Fibroblast of lung (primary cell): ENCODE measurements at regions not wholly inside any gene's neighbourhood (a gene's known extent, or its start where the extent isn't known, plus 50 kb on each side); places are given as distances from the start of the nearest gene placed in this dataset.

Experiments used
- CTCF ChIP-seq, 2 donors: IDR thresholded peaks in 1 of 2; conservative IDR thresholded peaks in 1 of 2; 1 replicate in 1 of 2; 2 replicates in 1 of 2; pipeline ENCODE4 v1.5.1; 2011 to 2012; ENCODE audit warnings: low read length in 2 of 2, control low read depth in 1 of 2, inconsistent platforms in 1 of 2, low read depth in 1 of 2, mild to moderate bottlenecking in 1 of 2
- EZH2 ChIP-seq: IDR thresholded peaks from 2 replicates; pipeline ENCODE4 v1.5.1; 2012; ENCODE audit warnings: low read length, control low read depth, mild to moderate bottlenecking; ENCODE audit errors: missing control alignments

GRCh38 chrX:150047818-150048217 lies 109.5 kb upstream of the EOLA2 start:
- TF ChIP-seq EZH2 (no peak), CTCF (conservative IDR thresholded peaks at IDR 0.05 in 1 of 2, IDR thresholded peaks at IDR 0.05 in 1 of 2; ENCODE audit: low read depth in 1 of 2, low read length in 2 of 2) (no peak)
